ENCODE measurements at regions not wholly inside any gene's neighbourhood (a gene's known extent, or its start where the extent isn't known, plus 50 kb on each side); places are given as distances from the start of the nearest gene placed in this dataset.
"Not testable (repeated sequence)": the region's sequence is repeated elsewhere in the genome, so short reads cannot be mapped to it uniquely, and the experiment has no call there.

DNA sequence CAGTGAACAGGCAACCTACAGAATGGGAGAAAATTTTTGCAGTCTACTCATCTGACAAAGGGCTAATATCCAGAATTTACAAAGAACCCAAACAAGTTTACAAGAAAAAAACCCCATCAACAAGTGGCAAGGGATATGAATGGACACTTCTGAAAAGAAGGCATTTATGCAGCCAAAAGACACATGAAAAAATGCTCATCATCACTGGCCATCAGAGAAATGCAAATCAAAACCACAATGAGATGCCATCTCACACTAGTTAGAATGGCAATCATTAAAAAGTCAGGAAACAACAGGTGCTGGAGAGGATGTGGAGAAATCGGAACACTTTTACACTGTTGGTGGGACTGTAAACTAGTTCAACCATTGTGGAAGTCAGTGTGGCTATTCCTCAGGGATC is 80.3 kb downstream of the ZNF474 start:
- TF ChIP-seq CTCF (IDR thresholded peaks at IDR 0.05); SIN3A (IDR thresholded peaks at IDR 0.05; ENCODE audit: borderline replicate concordance, insufficient read depth, low read depth, low read length); REST (IDR thresholded peaks at IDR 0.05; ENCODE audit: insufficient read depth in 1 of 2, low read depth in 2 of 2, low read length in 1 of 2); TCF7L2 (IDR thresholded peaks at IDR 0.05; ENCODE audit: low read depth, low read length): not testable (repeated sequence)

Data from Panc1 (cell line).